Testis (tissue), 2 donors: ENCODE measurements at regions not wholly inside any gene's neighbourhood (a gene's known extent, or its start where the extent isn't known, plus 50 kb on each side); places are given as distances from the start of the nearest gene placed in this dataset.

ENCODE experiments used
- POLR2A ChIP-seq: fragments of 450-650 bp; IDR thresholded peaks from one replicate; pipeline ENCODE4 v1.6.1; 2017; ENCODE audit warnings: antibody characterized with exemption, mild to moderate bottlenecking, moderate library complexity
- TF ChIP-seq, protein P1 (sequence below), 3 experiments: fragments of 450-650 bp in 2 of 3; fragments of 200-600 bp in 1 of 3; sonication (generic) in 1 of 3; IDR thresholded peaks; one replicate each; pipeline ENCODE4 v1.5.1; 2016 to 2019; ENCODE audit warnings: antibody characterized with exemption in 3 of 3, mild to moderate bottlenecking in 2 of 3, moderate library complexity in 1 of 3

DNA sequence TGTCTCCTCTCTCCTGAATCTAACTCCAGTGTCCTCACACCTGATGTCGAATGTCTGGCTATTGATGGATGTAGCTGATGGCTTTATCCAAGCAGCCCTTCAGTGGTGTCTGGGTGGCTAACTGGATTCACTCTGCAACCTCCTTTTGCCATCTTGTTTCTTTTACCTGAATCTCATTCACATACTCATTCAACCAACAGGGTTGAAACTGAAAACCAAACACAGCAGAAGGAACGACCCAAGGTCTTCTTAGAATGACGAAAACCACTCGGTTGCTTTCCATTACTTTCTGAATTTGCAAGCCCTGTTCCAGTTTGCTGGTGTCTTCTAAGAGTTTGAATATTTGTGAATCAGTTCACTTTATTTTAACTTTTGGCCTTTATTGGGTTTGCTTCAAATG is 424.3 kb upstream of the CXADR start:
- no peak for TF ChIP-seq POLR2A
- TF ChIP-seq, protein P1, sequence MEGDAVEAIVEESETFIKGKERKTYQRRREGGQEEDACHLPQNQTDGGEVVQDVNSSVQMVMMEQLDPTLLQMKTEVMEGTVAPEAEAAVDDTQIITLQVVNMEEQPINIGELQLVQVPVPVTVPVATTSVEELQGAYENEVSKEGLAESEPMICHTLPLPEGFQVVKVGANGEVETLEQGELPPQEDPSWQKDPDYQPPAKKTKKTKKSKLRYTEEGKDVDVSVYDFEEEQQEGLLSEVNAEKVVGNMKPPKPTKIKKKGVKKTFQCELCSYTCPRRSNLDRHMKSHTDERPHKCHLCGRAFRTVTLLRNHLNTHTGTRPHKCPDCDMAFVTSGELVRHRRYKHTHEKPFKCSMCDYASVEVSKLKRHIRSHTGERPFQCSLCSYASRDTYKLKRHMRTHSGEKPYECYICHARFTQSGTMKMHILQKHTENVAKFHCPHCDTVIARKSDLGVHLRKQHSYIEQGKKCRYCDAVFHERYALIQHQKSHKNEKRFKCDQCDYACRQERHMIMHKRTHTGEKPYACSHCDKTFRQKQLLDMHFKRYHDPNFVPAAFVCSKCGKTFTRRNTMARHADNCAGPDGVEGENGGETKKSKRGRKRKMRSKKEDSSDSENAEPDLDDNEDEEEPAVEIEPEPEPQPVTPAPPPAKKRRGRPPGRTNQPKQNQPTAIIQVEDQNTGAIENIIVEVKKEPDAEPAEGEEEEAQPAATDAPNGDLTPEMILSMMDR (IDR thresholded peaks at IDR 0.05), result no peak
